ENCODE measurements at regions not wholly inside any gene's neighbourhood (a gene's known extent, or its start where the extent isn't known, plus 50 kb on each side); places are given as distances from the start of the nearest gene placed in this dataset.

- no peak for FAIRE-seq
- no peak for DNase-seq (ENCODE audit: low read depth)
- Mint-ChIP-seq H3K9me3 (ENCODE audit: unreplicated experiment) (peaks cover 7% of the 10 kb centered on the region), H3K4me3 (ENCODE audit: unreplicated experiment) (no peak overlapping the region), H3K36me3 (ENCODE audit: low read depth, unreplicated experiment) (no peaks in the 10 kb centered on the region), H3K27me3 (ENCODE audit: low read depth, unreplicated experiment) (no peaks in the 10 kb centered on the region), H3K27ac (ENCODE audit: unreplicated experiment) (no peak overlapping the region), H3K4me1 (ENCODE audit: low read depth, unreplicated experiment) (no peaks in the 10 kb centered on the region)
- H3K4me2 ChIP-seq (ENCODE audit: low read length) = no peak overlapping the region
- no peak overlapping the region for H3K9ac ChIP-seq (ENCODE audit: low read length)
- TF ChIP-seq CTCF (IDR thresholded peaks at IDR 0.05; ENCODE audit: insufficient read depth, low read depth, low read length) = no peak
- TF ChIP-seq EZH2 (IDR thresholded peaks at IDR 0.05; ENCODE audit: insufficient read depth, low read length) = no peak
- no peak overlapping the region for H3K4me3 ChIP-seq (ENCODE audit: insufficient read depth, low read depth, low read length)
- no peaks in the 10 kb centered on the region for H3K36me3 ChIP-seq (ENCODE audit: insufficient read depth, low read length)
- no peaks in the 10 kb centered on the region for H3K79me2 ChIP-seq (ENCODE audit: insufficient read depth, low read length)
- H2AFZ ChIP-seq (ENCODE audit: low read depth, low read length) = no peak overlapping the region
- H4K20me1 ChIP-seq (ENCODE audit: insufficient read depth, low read length) = no peaks in the 10 kb centered on the region
- H3K4me1 ChIP-seq (ENCODE audit: insufficient read depth, low read length) = no peaks in the 10 kb centered on the region
- peaks cover 2% of the 10 kb centered on the region for H3K9me3 ChIP-seq (ENCODE audit: insufficient read depth, low read depth, low read length)
- no peaks in the 10 kb centered on the region for H3K27me3 ChIP-seq (ENCODE audit: insufficient read depth, low read length)
- H3K27ac ChIP-seq (ENCODE audit: low read depth, low read length) = no peak overlapping the region
Observed at GRCh38 chr4:177826973-177827372, 384.7 kb upstream of the AGA start.

- FAIRE-seq (no peak), DNase-seq (ENCODE audit: low read depth) (no peak)
- TF ChIP-seq CTCF (IDR thresholded peaks at IDR 0.05; ENCODE audit: insufficient read depth, low read depth, low read length) (no peak), EZH2 (IDR thresholded peaks at IDR 0.05; ENCODE audit: insufficient read depth, low read length) (no peak)
- H4K20me1 ChIP-seq (ENCODE audit: insufficient read depth, low read length) = no peaks in the 10 kb centered on the region
- Mint-ChIP-seq H3K36me3 (ENCODE audit: low read depth, unreplicated experiment) (no peaks in the 10 kb centered on the region), H3K9me3 (ENCODE audit: unreplicated experiment) (no peaks in the 10 kb centered on the region), H3K4me3 (ENCODE audit: unreplicated experiment) (no peak overlapping the region), H3K27me3 (ENCODE audit: low read depth, unreplicated experiment) (no peaks in the 10 kb centered on the region), H3K4me1 (ENCODE audit: low read depth, unreplicated experiment) (no peaks in the 10 kb centered on the region), H3K27ac (ENCODE audit: unreplicated experiment) (no peak overlapping the region)
- H3K79me2 ChIP-seq (ENCODE audit: insufficient read depth, low read length) = no peaks in the 10 kb centered on the region
- H3K4me1 ChIP-seq (ENCODE audit: insufficient read depth, low read length) = no peaks in the 10 kb centered on the region
- H3K4me3 ChIP-seq (ENCODE audit: insufficient read depth, low read depth, low read length) = no peak overlapping the region
- H3K27me3 ChIP-seq (ENCODE audit: insufficient read depth, low read length) = no peaks in the 10 kb centered on the region
- H3K36me3 ChIP-seq (ENCODE audit: insufficient read depth, low read length) = no peaks in the 10 kb centered on the region
- H3K9ac ChIP-seq (ENCODE audit: low read length) = no peak overlapping the region
- H2AFZ ChIP-seq (ENCODE audit: low read depth, low read length) = no peak overlapping the region
- no peaks in the 10 kb centered on the region for H3K9me3 ChIP-seq (ENCODE audit: insufficient read depth, low read depth, low read length)
- H3K4me2 ChIP-seq (ENCODE audit: low read length) = no peak overlapping the region
- H3K27ac ChIP-seq (ENCODE audit: low read depth, low read length) = no peak overlapping the region
Observed at GRCh38 chr4:177841258-177841657, 399.0 kb upstream of the AGA start.

- H3K4me1 ChIP-seq (ENCODE audit: insufficient read depth, low read length) = no peaks in the 10 kb centered on the region
- Mint-ChIP-seq H3K27ac (ENCODE audit: unreplicated experiment) (no peak overlapping the region), H3K4me1 (ENCODE audit: low read depth, unreplicated experiment) (no peaks in the 10 kb centered on the region), H3K4me3 (ENCODE audit: unreplicated experiment) (no peak overlapping the region), H3K27me3 (ENCODE audit: low read depth, unreplicated experiment) (no peaks in the 10 kb centered on the region), H3K36me3 (ENCODE audit: low read depth, unreplicated experiment) (no peaks in the 10 kb centered on the region), H3K9me3 (ENCODE audit: unreplicated experiment) (no peaks in the 10 kb centered on the region)
- TF ChIP-seq EZH2 (IDR thresholded peaks at IDR 0.05; ENCODE audit: insufficient read depth, low read length) = no peak
- TF ChIP-seq CTCF (IDR thresholded peaks at IDR 0.05; ENCODE audit: insufficient read depth, low read depth, low read length) = no peak
- FAIRE-seq = no peak
- no peak overlapping the region for H2AFZ ChIP-seq (ENCODE audit: low read depth, low read length)
- H4K20me1 ChIP-seq (ENCODE audit: insufficient read depth, low read length) = no peaks in the 10 kb centered on the region
- H3K27me3 ChIP-seq (ENCODE audit: insufficient read depth, low read length) = no peaks in the 10 kb centered on the region
- H3K9ac ChIP-seq (ENCODE audit: low read length) = no peak overlapping the region
- H3K9me3 ChIP-seq (ENCODE audit: insufficient read depth, low read depth, low read length) = no peaks in the 10 kb centered on the region
- H3K79me2 ChIP-seq (ENCODE audit: insufficient read depth, low read length) = no peaks in the 10 kb centered on the region
- DNase-seq (ENCODE audit: low read depth) = no peak
- H3K4me2 ChIP-seq (ENCODE audit: low read length) = no peak overlapping the region
- no peaks in the 10 kb centered on the region for H3K36me3 ChIP-seq (ENCODE audit: insufficient read depth, low read length)
- no peak overlapping the region for H3K4me3 ChIP-seq (ENCODE audit: insufficient read depth, low read depth, low read length)
- H3K27ac ChIP-seq (ENCODE audit: low read depth, low read length) = no peak overlapping the region
Observed at GRCh38 chr4:177853229-177853628, 411.0 kb upstream of the AGA start.
